Activated CD4-positive, alpha-beta T cell treated with anti-CD3 and anti-CD28 coated beads, Interleukin-2, amount 10 ng/mL, durations not matched to agents 7 days and 5 days (primary cell): ENCODE measurements at regions not wholly inside any gene's neighbourhood (a gene's known extent, or its start where the extent isn't known, plus 50 kb on each side); places are given as distances from the start of the nearest gene placed in this dataset.

Source experiments
- CTCF ChIA-PET: fragments of 350-600 bp; sonication (Branson Sonifier 250); formaldehyde crosslinking; loops from one replicate; lab custom pipeline; 2021; ENCODE audit warnings: antibody characterized with exemption; lab: Charles Lee
- POLR2A ChIA-PET: fragments of 350-600 bp; sonication (Branson Sonifier 250); formaldehyde crosslinking; loops from one replicate; lab custom pipeline; 2021; ENCODE audit warnings: antibody characterized with exemption; lab: Charles Lee
- DNase-seq: peaks from one replicate; pipeline ENCODE4 v3.0.0-alpha.2; 2020
- H3K27ac Mint-ChIP-seq: one replicate; pipeline ENCODE4 v1.8.0; 2021; ENCODE audit warnings: mild to moderate bottlenecking, moderate library complexity, mixed read lengths
- H3K27me3 Mint-ChIP-seq: one replicate; pipeline ENCODE4 v1.8.0; 2021; ENCODE audit warnings: mixed read lengths
- H3K36me3 Mint-ChIP-seq: one replicate; pipeline ENCODE4 v1.8.0; 2021; ENCODE audit warnings: low read depth, mixed read lengths
- H3K4me1 Mint-ChIP-seq: one replicate; pipeline ENCODE4 v1.8.0; 2021; ENCODE audit warnings: mixed read lengths
- H3K4me3 Mint-ChIP-seq: one replicate; pipeline ENCODE4 v1.8.0; 2021; ENCODE audit warnings: mild to moderate bottlenecking, moderate library complexity, mixed read lengths
- H3K9me3 Mint-ChIP-seq: one replicate; pipeline ENCODE4 v1.8.0; 2021; ENCODE audit warnings: mixed read lengths

DNA sequence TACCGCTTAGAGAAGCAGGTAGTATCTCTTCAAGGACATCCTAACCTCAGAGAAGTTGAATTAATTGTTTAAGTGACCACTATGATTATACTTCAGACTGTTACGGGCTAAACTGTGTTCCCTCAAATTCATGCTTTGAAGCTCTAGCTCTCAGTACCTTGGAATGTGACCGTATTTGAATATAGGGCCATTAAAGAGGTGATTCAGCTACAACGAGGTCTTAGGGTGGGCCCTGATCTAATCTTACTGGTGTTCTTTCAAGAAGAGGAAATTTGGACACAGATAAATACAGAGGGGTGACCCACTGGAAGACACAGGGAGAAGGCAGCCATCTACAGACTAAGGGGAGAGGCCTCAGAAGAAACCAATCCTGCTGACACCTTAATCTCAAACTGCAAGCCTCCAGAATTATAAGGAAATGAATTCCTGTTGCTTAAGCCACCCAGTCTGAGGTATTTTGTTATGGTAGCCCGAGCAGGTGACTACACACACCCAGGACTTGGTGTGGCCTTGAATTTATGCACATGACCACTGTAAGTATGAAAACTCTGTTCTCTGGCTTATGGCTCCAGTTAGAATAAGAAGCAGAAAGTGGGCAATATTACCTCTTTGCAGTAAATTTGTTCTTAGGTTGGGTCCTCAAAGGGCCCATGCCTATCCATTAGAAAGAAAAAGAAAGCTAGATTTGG is 249.1 kb downstream of the DHX35 start:
- H3K27ac Mint-ChIP-seq = no peak overlapping the region
- ChIA-PET CTCF (no interaction called here), POLR2A (no interaction called here)
- peaks cover 2% of the 10 kb centered on the region for H3K27me3 Mint-ChIP-seq
- H3K4me3 Mint-ChIP-seq = no peak overlapping the region
- H3K36me3 Mint-ChIP-seq = no peaks in the 10 kb centered on the region
- no peak for DNase-seq
- H3K9me3 Mint-ChIP-seq = no peaks in the 10 kb centered on the region
- H3K4me1 Mint-ChIP-seq = no peaks in the 10 kb centered on the region

- H3K27me3 Mint-ChIP-seq = no peaks in the 10 kb centered on the region
- ChIA-PET CTCF (no interaction called here), POLR2A (no interaction called here)
- no peak overlapping the region for H3K4me3 Mint-ChIP-seq
- no peaks in the 10 kb centered on the region for H3K9me3 Mint-ChIP-seq
- H3K36me3 Mint-ChIP-seq = no peaks in the 10 kb centered on the region
- H3K27ac Mint-ChIP-seq = no peak overlapping the region
- no peak for DNase-seq
- no peaks in the 10 kb centered on the region for H3K4me1 Mint-ChIP-seq
These were observed 248.3 kb downstream of the DHX35 start for GRCh38 chr20:39210341-39211036.

DNA sequence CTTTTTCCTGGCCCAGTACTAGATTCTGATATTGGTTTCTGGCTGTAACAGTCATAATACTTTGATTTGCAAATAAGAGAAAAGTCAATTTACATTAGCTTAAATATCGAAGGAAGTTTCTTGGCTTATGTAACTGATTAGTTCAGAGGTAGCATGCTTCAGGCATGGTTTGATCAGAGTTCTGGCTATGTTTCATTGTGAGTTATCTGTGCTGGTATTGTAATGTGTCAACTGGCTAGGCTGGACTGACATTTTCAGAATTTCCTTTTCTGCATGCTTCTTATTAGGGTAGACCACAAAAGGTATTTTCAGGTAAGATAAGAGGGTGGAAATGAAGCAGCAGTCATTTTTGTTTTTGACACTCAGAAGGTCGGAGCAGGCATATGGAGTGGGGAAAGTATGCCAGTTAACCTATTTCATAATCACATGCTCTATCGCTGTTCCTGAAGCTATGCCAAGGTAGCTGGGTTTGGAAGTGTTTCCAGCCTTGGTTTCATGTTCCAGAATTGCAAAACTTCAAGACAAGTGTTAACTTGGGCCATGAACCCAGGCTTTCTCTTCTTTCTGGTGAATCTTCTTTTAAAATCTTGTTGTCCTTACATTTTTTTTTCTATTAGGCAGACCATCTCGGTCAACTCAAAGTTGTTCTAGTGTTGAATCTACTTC is 244.9 kb downstream of the DHX35 start:
- no peaks in the 10 kb centered on the region for H3K4me1 Mint-ChIP-seq
- H3K36me3 Mint-ChIP-seq = no peaks in the 10 kb centered on the region
- no peak overlapping the region for H3K4me3 Mint-ChIP-seq
- H3K9me3 Mint-ChIP-seq = no peaks in the 10 kb centered on the region
- ChIA-PET POLR2A (no interaction called here), CTCF (no interaction called here)
- DNase-seq = no peak
- H3K27me3 Mint-ChIP-seq = peaks cover 15% of the 10 kb centered on the region
- no peak overlapping the region for H3K27ac Mint-ChIP-seq

DNA sequence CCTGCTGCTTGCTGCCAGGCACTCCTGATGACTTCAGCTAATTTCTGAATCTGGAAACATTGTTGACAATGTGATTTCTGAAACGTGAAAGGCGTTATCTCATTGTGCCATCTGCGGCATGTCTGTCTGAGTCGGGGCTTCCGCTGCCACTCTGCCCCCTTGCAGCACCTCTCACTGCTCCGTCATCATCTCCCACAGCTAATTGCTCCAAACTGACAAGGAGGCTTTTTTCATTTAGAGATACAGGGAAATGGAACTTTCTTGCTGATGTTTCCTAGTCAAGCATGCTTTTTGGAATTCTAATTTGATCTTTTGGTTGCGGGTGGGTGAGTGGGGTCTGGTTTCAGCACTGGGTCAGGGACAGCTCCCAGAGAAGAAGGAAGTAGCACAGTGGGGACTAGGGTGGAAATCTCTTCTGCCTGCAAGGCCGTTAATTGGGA is 233.5 kb downstream of the DHX35 start:
- H3K27ac Mint-ChIP-seq = no peak overlapping the region
- no peak for DNase-seq
- ChIA-PET CTCF (no interaction called here), POLR2A (no interaction called here)
- peaks cover 5% of the 10 kb centered on the region for H3K27me3 Mint-ChIP-seq
- H3K36me3 Mint-ChIP-seq = no peaks in the 10 kb centered on the region
- H3K4me1 Mint-ChIP-seq = no peaks in the 10 kb centered on the region
- no peak overlapping the region for H3K4me3 Mint-ChIP-seq
- H3K9me3 Mint-ChIP-seq = no peaks in the 10 kb centered on the region

DNA sequence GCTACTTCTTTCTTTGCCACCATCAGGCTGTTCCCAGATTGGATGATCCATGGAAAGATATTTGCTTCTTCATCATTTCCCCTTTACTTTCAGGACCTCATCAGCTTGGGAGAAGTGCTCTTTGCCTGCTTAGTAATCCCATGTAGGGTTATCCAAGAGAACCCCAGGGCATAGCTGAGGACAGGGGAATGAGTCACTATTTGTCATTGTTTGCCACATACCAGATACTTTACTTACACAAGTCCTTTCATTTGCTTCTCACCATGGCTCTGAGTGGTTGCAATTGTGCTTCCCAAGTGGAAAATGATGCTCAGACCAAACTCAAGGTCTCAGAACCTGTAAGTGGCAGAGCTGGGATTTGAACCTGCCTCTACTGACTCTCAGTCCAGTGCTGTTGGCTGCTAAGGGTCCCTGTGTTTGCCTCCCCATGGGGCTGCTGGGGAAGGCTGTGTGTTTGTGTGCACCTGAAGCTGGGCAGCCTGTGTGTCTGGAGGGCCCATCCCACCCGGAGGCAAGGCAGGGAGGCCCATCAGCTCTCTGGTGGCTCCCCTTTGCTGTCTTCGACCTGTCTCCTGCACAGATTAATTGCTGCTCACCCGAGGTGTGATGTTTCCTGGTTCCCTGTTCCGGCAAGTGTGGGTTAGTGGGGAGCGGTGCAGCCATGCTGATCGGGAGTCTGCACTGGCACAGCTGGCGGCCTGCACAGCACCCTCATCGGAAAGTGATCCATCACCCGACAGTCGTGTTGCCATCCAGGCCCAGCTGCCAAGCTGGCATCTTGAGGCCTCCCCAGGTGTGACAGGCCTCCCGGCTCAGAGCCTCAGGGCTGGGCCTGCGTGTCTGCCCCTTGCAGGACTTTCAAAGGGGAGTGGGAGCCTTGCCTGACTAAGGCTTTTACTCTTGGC is 228.8 kb downstream of the DHX35 start:
- H3K4me3 Mint-ChIP-seq = no peak overlapping the region
- no peaks in the 10 kb centered on the region for H3K4me1 Mint-ChIP-seq
- no peaks in the 10 kb centered on the region for H3K36me3 Mint-ChIP-seq
- CTCF ChIA-PET = no interaction called here
- DNase-seq = no peak
- H3K27ac Mint-ChIP-seq = no peak overlapping the region
- POLR2A ChIA-PET = no interaction called here
- no peaks in the 10 kb centered on the region for H3K9me3 Mint-ChIP-seq
- peaks cover 3% of the 10 kb centered on the region for H3K27me3 Mint-ChIP-seq

DNA sequence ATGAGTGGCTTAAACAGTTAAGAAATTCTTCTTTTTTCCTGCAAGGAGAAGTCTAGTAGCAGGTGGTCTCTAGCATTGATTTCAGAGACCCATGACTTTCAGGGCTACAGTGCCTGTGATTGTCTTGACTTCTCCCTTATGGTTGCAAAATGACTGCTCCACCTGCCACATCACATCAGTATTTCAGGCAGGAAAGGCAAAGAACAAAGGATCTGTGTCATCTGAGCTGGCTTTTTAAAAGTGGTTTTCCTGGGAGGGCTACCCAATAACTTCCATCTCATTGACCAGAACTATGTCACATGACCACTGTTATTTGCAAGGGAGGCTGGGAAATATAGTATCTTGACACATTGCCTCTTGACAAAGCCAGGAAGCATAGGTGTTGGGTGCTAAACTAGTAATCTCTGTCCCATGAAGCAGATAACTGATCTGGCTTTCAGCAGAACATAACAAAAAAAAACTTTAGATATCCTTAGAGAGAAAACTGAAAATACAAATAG is 226.2 kb downstream of the DHX35 start:
- Mint-ChIP-seq H3K9me3 (peaks cover 4% of the 10 kb centered on the region), H3K36me3 (no peaks in the 10 kb centered on the region), H3K4me1 (no peaks in the 10 kb centered on the region), H3K27ac (no peak overlapping the region), H3K27me3 (no peaks in the 10 kb centered on the region), H3K4me3 (no peak overlapping the region)
- no peak for DNase-seq
- ChIA-PET CTCF (no interaction called here), POLR2A (no interaction called here)

DNA sequence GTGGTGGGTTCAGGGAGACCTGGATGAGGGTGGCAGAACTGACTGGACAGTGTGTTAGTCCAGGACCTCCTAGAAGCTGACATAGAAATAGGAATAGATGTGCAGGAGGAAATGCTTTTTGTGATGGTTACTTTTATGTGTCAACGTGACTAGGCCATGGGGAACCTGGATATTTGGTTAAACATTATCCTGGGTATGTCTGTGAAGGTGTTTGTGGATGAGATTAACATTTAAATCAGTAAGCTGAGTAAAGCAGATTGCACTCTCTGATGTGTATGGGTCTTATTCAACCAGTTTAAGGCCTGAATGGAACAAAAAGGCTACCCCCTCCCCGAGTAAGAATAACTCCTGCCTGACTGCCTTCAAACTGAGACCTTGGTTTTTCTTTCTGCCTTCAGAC is 219.3 kb downstream of the DHX35 start:
- ChIA-PET POLR2A (no interaction called here), CTCF (no interaction called here)
- Mint-ChIP-seq H3K27me3 (peaks cover 8% of the 10 kb centered on the region), H3K4me1 (no peaks in the 10 kb centered on the region), H3K27ac (no peak overlapping the region), H3K36me3 (no peaks in the 10 kb centered on the region), H3K4me3 (no peak overlapping the region), H3K9me3 (peaks cover 4% of the 10 kb centered on the region)
- no peak for DNase-seq

DNA sequence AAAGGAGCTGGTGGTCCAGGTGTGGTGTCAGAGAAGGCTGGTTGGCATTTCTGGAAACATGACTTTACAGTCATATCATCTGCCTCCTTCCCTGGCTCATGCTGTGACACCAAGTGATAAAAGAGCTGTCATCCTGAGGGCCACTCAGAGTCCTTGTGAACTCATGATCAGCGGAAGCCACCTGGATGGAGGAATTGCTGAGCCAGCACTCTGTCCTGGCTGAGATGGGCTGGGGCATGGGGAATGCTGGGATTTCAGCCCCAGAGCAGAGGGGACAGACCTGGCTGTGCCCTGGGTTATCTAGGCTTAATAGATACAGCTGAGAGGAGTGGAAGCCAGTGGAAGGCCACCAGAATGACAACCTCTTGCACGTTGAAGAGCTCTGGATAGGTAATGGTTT is 214.3 kb downstream of the DHX35 start:
- POLR2A ChIA-PET = no interaction called here
- Mint-ChIP-seq H3K27ac (no peak overlapping the region), H3K4me1 (no peaks in the 10 kb centered on the region), H3K9me3 (no peaks in the 10 kb centered on the region), H3K36me3 (no peaks in the 10 kb centered on the region), H3K4me3 (no peak overlapping the region), H3K27me3 (peaks cover 11% of the 10 kb centered on the region)
- CTCF ChIA-PET = no interaction called here
- no peak for DNase-seq

GRCh38 chr20:39170896-39171463 is 208.8 kb downstream of the DHX35 start:
- Mint-ChIP-seq H3K27ac (no peak overlapping the region), H3K9me3 (no peaks in the 10 kb centered on the region), H3K27me3 (peaks cover 3% of the 10 kb centered on the region), H3K4me1 (no peaks in the 10 kb centered on the region), H3K36me3 (no peaks in the 10 kb centered on the region), H3K4me3 (no peak overlapping the region)
- CTCF ChIA-PET = no interaction called here
- POLR2A ChIA-PET = no interaction called here
- DNase-seq = no peak

DNA sequence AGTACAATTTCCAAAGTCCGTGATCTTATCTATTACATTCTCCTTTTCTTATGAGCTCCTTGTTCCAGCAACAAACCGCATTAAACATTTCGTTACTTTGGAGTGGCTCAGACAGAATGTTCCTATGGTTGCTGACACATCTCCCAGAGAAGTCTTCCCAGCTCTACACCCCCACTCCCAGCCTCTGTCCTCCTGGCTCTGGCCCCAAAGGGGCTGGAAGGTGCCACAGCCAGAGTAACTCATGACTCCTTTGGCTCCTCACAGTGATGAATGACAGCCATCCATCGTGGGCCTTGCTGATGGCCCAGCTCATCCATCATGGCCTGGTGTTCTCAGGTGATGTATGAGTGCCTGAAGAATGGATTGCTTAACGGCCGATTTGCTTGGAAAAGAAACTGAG is 203.0 kb downstream of the DHX35 start:
- ChIA-PET CTCF (interaction anchor here (1.0 to 1.1 kb wide), 2 partner anchors 13 to 1798 kb away, joined by 3 to 4 read pairs; no protein-coding TSS in a partner anchor), POLR2A (interaction anchor here (0.6 kb wide), 1 partner anchor 1286 kb away, joined by 3 read pairs; no protein-coding TSS in a partner anchor)
- no peak for DNase-seq
- Mint-ChIP-seq H3K4me3 (no peak overlapping the region), H3K36me3 (no peaks in the 10 kb centered on the region), H3K9me3 (no peaks in the 10 kb centered on the region), H3K4me1 (no peaks in the 10 kb centered on the region), H3K27me3 (peaks cover 9% of the 10 kb centered on the region), H3K27ac (no peak overlapping the region)

GRCh38 chr20:39164642-39165041 is 202.5 kb downstream of the DHX35 start:
- Mint-ChIP-seq H3K27ac (no peak overlapping the region), H3K36me3 (no peaks in the 10 kb centered on the region), H3K4me3 (no peak overlapping the region), H3K27me3 (peaks cover 9% of the 10 kb centered on the region), H3K9me3 (no peaks in the 10 kb centered on the region), H3K4me1 (no peaks in the 10 kb centered on the region)
- CTCF ChIA-PET = interaction anchor here (0.6 to 1.1 kb wide), 3 partner anchors 12 to 1798 kb away, joined by 3 to 4 read pairs (median 3); no protein-coding TSS in a partner anchor
- DNase-seq = no peak
- POLR2A ChIA-PET = interaction anchor here (0.6 kb wide), 1 partner anchor 1287 kb away, joined by 3 read pairs; no protein-coding TSS in a partner anchor

DNA sequence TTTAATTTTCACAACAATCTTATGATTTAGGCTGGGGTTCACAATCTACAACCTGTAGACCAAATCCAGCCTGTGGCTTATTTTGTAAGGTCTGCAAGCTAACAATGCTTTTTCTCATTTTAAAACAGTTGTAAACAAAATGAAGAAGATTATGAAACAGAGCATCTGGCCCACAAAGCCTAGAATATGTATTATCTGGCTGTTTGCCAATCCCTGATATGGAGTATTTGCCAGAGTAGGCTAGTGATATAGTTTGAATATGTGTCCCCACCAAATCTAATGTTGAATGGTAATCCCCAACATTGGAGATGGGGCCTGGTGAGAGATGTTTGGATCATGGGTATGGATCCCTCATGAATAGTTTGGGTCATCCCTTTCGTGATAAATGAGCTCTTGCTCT is 201.8 kb downstream of the DHX35 start:
- no peak overlapping the region for H3K4me3 Mint-ChIP-seq
- ChIA-PET POLR2A (no interaction called here), CTCF (no interaction called here)
- H3K27me3 Mint-ChIP-seq = peaks cover 9% of the 10 kb centered on the region
- DNase-seq = no peak
- no peaks in the 10 kb centered on the region for H3K4me1 Mint-ChIP-seq
- no peak overlapping the region for H3K27ac Mint-ChIP-seq
- H3K36me3 Mint-ChIP-seq = no peaks in the 10 kb centered on the region
- no peaks in the 10 kb centered on the region for H3K9me3 Mint-ChIP-seq
